ENCODE measurements at regions not wholly inside any gene's neighbourhood (a gene's known extent, or its start where the extent isn't known, plus 50 kb on each side); places are given as distances from the start of the nearest gene placed in this dataset.

DNA sequence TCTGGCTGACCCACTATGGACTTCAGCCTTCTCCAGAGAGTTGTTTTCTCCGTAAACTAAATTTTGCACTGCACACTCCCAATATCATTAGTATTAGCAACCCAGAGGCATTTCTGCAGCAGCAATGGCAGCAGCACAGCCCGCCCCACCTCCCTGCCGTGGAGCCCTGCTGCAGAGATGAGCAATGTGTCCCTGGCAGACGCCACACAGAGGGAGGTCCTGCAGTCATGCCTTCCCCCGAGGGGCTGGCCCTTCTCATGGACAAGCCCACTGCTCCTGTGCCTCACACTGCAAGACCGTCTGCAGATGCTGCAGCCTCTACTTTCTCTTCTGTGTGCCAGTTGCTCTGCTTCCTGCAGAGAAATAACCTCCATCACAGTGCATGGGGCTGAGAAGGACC, 393.4 kb upstream of the MKI67 start:
- DNase-seq, result no peak
- no peaks in the 10 kb centered on the region for H3K36me3 ChIP-seq
- no peak overlapping the region for H3K27ac ChIP-seq
- ATAC-seq, result no peak
- no peak overlapping the region for H3K4me3 ChIP-seq
- H3K9me3 ChIP-seq, result no peaks in the 10 kb centered on the region
- intact Hi-C loops (cut with DNase I), result no loop called here
- no peaks in the 10 kb centered on the region for H3K4me1 ChIP-seq
- TF ChIP-seq POLR2A (IDR thresholded peaks at IDR 0.05), result no peak
- TF ChIP-seq, protein P1, sequence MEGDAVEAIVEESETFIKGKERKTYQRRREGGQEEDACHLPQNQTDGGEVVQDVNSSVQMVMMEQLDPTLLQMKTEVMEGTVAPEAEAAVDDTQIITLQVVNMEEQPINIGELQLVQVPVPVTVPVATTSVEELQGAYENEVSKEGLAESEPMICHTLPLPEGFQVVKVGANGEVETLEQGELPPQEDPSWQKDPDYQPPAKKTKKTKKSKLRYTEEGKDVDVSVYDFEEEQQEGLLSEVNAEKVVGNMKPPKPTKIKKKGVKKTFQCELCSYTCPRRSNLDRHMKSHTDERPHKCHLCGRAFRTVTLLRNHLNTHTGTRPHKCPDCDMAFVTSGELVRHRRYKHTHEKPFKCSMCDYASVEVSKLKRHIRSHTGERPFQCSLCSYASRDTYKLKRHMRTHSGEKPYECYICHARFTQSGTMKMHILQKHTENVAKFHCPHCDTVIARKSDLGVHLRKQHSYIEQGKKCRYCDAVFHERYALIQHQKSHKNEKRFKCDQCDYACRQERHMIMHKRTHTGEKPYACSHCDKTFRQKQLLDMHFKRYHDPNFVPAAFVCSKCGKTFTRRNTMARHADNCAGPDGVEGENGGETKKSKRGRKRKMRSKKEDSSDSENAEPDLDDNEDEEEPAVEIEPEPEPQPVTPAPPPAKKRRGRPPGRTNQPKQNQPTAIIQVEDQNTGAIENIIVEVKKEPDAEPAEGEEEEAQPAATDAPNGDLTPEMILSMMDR (IDR thresholded peaks at IDR 0.05), result no peak
- 54% methylated on average over 3 of the region's 6 CpGs for WGBS (ENCODE audit: insufficient coverage, low coverage, low lambda C conversion rate, missing lambda C conversion rate)
- H3K27me3 ChIP-seq, result no peaks in the 10 kb centered on the region

DNA sequence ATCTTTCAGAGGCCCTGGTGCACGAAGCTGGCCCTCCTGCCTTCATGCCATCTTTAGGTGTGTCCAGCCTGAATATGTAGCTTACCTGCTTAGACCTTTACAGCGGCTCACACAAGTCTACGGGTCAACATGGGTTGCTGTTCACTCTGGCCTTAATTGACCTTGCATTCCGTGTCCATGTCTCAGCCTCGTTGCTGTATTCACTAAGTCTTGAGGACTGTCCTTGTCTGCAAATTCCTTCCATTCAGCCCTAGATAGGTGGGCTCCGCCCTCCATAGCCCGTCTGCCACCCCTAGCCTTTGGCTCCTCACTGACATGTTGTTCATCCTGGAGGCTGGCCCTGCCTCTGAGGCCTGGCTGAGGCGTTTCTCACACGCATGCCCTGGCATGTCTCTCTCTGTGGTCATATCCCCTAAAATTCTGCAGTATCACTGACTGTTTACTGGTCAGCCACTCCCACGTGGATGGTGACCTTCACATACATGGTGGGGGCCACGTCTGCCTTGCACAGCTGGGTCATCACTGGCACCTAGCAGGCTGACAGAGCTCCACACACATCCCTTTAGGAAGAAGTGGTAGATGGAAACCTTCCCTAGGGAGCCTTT, 394.1 kb upstream of the MKI67 start:
- Histone ChIP-seq H3K27me3 (no peaks in the 10 kb centered on the region), H3K4me1 (no peaks in the 10 kb centered on the region), H3K9me3 (no peaks in the 10 kb centered on the region), H3K36me3 (no peaks in the 10 kb centered on the region), H3K27ac (no peak overlapping the region), H3K4me3 (no peak overlapping the region)
- no peak for ATAC-seq
- 81% methylated on average over 7 of the region's 11 CpGs for WGBS (ENCODE audit: insufficient coverage, low coverage, low lambda C conversion rate, missing lambda C conversion rate)
- no peak for TF ChIP-seq POLR2A (IDR thresholded peaks at IDR 0.05)
- TF ChIP-seq, protein P1 (IDR thresholded peaks at IDR 0.05), result no peak
- DNase-seq, result no peak
- intact Hi-C loops (cut with DNase I), result loop anchor here (10.0 kb wide), 2 partner anchors 196 to 256 kb away; no protein-coding TSS in a partner anchor

DNA sequence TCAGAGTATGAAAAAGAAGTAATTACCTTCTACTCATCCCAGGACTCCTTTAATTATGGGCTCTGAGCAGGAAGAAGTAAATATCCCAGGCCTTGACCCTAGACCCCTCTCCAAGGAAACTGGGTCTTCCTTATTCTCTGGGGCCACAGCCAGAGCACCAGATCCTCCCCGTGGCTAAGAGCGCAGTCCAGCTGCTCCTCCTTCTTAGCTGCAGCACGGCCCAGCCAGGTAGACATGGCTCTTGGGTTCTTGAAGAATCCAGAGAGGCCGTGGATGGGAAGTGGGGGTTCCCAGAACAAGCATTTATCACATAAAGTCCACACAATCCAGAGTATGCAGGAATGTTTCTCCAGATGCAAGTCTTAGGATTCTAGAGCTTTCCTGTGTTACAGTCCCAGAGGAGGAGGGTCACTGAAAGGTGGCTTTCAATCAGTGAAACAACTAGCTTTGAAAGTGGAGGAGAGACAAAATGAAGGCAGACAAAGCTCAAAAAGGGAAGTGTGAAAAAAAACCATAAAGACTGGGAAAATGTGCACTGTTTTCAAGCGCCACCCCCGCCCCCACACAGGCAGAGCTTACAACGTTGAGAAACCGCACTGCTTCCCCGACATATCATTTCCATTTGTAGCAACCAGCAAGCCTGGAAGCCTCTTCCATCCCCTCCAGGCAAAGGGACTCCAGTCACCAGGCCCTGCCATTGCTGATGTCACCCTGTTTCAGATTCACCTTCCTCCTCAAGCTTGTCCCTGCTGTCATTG, 396.5 kb upstream of the MKI67 start:
- 46% methylated on average over 5 of the region's 9 CpGs for WGBS (ENCODE audit: insufficient coverage, low coverage, low lambda C conversion rate, missing lambda C conversion rate)

DNA sequence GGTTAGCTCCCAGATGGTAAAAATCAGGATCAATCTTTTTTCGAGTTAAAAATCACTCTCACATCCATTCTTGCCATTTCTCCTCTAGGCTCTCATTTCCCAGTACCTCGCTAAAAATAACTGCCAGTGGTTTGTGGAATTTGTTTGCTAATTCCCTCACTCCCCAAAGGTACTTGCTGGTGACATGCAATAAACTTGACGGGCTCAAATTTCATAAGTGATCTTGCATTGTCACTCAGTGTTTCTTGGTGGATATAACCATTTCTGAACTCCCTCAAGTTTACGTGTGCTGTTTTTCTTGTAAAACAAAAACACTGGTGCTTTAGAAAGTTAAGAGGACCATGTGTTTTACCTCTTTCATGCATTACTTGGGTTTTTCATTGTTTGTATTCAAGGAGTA, 399.2 kb upstream of the MKI67 start:
- no peak for ATAC-seq
- Histone ChIP-seq H3K27ac (no peak overlapping the region), H3K4me3 (no peak overlapping the region), H3K36me3 (no peaks in the 10 kb centered on the region), H3K9me3 (no peaks in the 10 kb centered on the region), H3K4me1 (no peaks in the 10 kb centered on the region), H3K27me3 (no peaks in the 10 kb centered on the region)
- TF ChIP-seq, protein P1 (IDR thresholded peaks at IDR 0.05), result no peak
- no peak for TF ChIP-seq POLR2A (IDR thresholded peaks at IDR 0.05)
- WGBS (ENCODE audit: insufficient coverage, low coverage, low lambda C conversion rate, missing lambda C conversion rate), result 40% methylated on average over 4 of the region's 4 CpGs
- intact Hi-C loops (cut with DNase I), result loop anchor here (10.0 kb wide), 2 partner anchors 201 to 261 kb away; no protein-coding TSS in a partner anchor
- no peak for DNase-seq

More for the DNA sequence above, 396.5 kb upstream of the MKI67 start:
- Histone ChIP-seq H3K36me3 (no peaks in the 10 kb centered on the region), H3K4me3 (no peak overlapping the region), H3K9me3 (no peaks in the 10 kb centered on the region), H3K27ac (no peak overlapping the region), H3K27me3 (no peaks in the 10 kb centered on the region), H3K4me1 (no peaks in the 10 kb centered on the region)
- DNase-seq, result no peak
- no peak for ATAC-seq
- intact Hi-C loops (cut with DNase I), result loop anchor here (10.0 kb wide), 2 partner anchors 198 to 258 kb away; no protein-coding TSS in a partner anchor
- TF ChIP-seq, protein P1 (IDR thresholded peaks at IDR 0.05), result no peak
